Left cardiac atrium (tissue), 4 donors: ENCODE measurements at regions not wholly inside any gene's neighbourhood (a gene's known extent, or its start where the extent isn't known, plus 50 kb on each side); places are given as distances from the start of the nearest gene placed in this dataset.

Source experiments
- ATAC-seq, 2 donors: fragments of 200-7000 bp; cut with Tn5 transposase; one replicate each; pipeline ENCODE4 v1.9.1; 2020; ENCODE audit warnings: mild to moderate bottlenecking in 2 of 2, moderate library complexity in 2 of 2
- DNase-seq: peaks from one replicate; pipeline ENCODE4 v3.0.0-alpha.2; 2020
- intact Hi-C, 2 donors: fragments of 100-400 bp; cut with DNase I; formaldehyde crosslinking; loops; one replicate each; pipeline versions ENCODE4 v1.14.1 to v1.15.1; 2022 to 2023
- donor health status: DM: no; HTN: yes; CAD: no.
- donor health status: DM: no; HTN: yes; CAD: no; lungs with severe emphysema.
- donor health status: DM: yes; HTN: yes; CAD: no.
- donor health status: Dilated cardiomyopathy.

DNA sequence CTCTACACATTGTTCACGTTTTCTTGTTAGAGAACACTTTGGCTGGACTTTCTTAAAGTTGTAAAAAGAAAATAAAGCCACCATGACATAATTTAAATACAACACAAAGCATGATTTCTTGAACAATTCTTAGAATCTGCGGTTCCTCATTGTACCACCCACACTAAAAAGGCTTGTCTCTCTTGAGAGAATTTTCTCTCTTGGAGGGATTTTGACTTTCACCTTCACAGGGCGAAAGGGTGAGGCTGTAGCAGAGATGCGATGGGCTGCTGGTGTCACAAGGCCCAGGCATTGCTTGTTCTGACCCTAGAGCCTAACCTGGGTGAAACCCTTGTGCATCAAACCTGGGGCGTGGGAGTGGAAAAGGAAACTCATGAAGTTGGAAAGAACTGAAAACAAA, 122.7 kb upstream of the RIPOR2 start:
- ATAC-seq (no peak), DNase-seq (no peak)
- intact Hi-C loops, result no loop called here

DNA sequence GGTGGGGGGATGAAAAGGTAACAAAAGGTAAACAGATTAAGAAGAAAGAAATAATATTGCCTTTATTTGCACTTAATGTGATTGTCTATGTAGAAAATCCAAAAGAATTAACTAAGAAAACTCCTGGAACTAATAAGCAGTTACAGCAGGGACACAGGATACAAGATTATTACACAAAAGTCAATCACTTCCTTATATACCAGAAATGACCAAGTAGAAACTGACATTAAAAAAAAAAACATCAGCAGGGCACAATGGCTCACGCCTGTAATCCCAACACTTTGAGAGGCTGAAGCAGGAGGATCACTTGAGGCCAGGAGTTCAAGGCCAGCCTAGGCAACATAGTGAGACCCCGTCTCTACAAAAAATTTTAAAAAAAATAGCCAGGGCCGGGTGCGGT, 123.2 kb upstream of the RIPOR2 start:
- intact Hi-C loops, result no loop called here
- DNase-seq (no peak), ATAC-seq (no peak)

DNA sequence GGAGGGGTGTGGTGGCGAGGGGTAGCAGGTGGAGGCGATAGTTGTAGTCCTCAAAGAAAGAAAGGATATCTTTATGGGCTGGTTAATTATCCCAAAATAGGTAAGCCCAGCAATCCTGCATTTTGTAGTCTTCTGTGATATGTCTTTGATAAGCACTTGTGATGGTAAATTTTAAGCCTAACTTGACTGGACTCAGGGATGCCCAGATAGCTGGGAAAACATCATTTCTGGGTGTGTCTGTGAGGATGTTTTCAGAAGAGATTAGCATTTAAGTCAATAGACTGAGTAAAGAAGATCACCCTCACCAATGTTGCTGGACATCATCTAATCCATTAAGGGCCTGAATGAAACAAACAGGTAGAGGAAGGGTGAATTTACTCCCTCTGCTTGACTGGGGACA, 124.8 kb upstream of the RIPOR2 start:
- intact Hi-C loops, result loop anchor here in 1 of 2 donors (10.0 kb wide), 1 partner anchor 476 kb away; no protein-coding TSS in a partner anchor
- DNase-seq (no peak), ATAC-seq (no peak)

DNA sequence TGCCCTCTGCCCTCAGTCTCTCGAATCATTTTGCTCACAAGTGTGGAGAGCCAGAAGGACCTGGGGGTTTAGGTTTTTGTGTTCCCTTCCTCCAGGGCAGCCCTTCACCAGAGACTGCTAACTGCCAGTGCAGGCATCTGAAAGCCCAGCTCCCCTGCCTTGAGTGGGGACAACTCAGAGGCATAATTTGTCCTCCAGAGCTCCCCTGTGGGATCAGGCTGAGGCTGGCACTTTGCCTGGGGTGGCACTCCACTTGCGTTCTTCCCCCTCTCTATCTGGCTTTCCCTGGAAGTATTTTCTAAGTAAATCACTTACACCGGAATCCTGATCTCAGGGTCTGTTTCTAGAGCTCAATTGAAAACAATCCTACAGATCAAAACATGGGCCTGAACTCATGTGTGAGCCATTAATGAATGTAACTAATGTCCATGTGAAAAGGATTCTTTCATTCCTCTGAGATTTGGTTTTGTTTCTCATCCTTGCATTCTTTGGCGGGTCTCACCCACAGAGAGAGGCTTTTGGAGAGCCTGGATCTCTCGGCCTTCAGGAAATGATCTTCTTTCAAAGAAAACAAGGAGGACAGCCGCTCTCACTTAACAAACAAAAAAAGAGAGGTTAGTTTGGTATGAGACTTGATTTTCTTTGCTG, 125.7 kb upstream of the RIPOR2 start:
- no peak for ATAC-seq
- DNase-seq, result no peak
- intact Hi-C loops, result loop anchor here in 1 of 2 donors (10.0 kb wide), 1 partner anchor 477 kb away; no protein-coding TSS in a partner anchor

DNA sequence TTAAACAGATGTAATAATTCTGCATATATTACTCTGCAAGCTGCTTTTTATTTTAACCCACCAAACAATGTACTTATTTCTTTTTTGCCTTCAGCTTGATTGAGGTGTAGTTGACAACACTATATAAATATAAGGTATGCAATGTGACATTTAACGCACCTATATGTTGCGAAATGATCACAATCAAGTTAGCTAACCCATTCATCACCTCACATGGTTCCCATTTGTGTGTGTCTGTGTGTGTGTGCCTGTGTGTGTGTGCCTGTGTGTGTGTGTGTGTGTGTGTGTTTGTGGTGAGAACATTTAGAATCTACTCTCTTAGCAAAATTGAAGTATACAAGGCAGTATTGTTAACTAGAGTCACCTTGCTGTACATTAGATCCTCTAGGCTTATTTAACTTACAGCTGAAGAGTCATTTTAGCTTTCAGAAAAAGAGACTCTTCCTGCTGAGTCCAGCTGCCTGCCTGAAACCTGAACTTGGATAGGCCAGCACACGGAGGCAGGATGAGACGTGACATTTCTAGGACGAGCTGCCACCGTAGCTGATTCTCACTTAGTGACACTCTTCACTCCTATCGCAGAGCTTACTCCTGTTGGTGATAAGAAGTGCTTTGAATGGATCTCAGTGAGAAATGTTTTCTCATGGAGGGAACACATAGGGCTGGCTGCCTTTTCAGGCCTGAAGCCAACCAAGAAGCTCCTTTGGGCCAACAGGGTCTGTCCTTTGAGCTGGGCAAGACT, 126.5 kb upstream of the RIPOR2 start:
- ATAC-seq, result peak; percentile 27 to 88
- intact Hi-C loops, result loop anchor here in 1 of 2 donors (10.0 kb wide), 1 partner anchor 477 kb away; no protein-coding TSS in a partner anchor
- no peak for DNase-seq

DNA sequence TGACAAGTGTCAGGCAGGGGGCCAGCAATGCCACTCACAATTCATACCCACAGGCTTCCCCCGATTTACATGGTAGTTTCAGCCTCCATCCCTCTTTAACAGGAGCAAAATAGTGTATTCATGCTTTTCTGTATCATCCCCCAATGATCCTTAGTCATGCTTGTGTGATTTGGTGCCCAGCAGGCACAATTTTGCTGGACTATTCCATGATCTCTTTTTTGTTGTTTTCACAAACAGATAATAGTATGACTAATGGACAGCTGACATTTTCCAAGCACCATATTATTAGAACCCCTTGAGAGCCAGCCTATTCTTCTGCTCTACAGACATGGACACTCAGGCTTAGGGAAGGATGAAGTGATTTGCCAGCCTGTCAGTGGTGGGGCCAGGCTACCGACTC, 128.2 kb upstream of the RIPOR2 start:
- ATAC-seq (no peak), DNase-seq (no peak)
- intact Hi-C loops, result loop anchor here in 1 of 2 donors (10.0 kb wide), 1 partner anchor 479 kb away; no protein-coding TSS in a partner anchor

DNA sequence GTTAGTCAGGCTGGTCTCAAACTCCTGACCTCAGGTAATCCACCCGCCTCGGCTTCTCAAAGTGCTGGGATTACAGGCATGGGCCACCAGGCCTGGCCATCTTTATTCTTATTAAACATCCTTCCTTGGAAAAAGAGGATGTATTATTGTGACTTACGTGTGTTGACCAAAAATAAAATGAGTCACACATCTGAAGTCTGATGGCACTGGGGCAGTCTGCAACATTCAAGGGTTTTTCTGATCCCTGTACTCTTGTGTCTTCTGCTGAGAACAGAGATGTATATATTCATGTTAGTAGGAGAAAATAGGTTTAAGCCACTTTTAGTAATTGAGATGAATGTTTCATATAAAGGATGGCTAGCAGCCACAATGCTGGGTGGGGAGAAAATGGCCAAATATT, 129.9 kb upstream of the RIPOR2 start:
- no peak for ATAC-seq
- DNase-seq, result no peak
- intact Hi-C loops, result loop anchor here (5.0 to 10.0 kb wide), 2 partner anchors 213 to 481 kb away; no protein-coding TSS in a partner anchor

DNA sequence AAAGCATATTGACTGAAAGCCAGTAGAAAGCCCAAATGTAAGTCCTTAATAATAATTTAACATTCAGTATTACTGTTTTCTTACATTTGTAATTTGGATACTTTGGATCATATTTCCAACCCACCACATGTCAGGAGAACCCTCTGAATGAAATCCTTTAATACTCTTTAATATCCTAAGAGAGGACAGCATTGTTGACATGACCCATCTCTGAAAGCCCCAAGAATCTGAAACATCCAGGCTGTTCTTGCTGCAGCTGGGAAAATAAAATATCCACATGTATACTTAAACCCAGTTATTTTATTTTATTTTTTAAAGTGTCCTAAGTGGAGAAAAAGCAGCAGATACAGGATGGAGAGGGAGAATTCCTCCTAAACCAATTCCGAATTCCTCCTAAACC, 130.8 kb upstream of the RIPOR2 start:
- intact Hi-C loops, result loop anchor here (5.0 to 10.0 kb wide), 2 partner anchors 214 to 482 kb away; no protein-coding TSS in a partner anchor
- ATAC-seq, result no peak
- no peak for DNase-seq

DNA sequence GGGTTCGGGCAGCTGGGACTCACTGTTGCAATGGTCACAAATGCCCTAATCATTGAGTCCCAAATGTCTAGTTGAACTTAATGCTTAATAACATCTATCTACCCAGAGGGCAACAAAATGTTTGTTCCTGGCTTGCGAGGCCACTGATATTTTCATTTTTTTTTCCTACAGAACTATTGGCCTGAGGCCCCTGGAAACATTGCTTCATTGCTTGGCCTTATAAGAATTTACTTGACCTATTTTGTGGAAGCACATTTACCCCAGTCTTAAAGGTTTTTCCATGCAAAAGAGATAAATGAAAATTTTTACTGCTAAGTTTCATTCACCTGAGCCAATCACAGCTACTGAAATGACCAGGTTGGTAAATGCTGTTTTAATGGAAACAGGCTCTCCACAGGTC, 133.1 kb upstream of the RIPOR2 start:
- DNase-seq (no peak), ATAC-seq (peak in 1 of 2 donors; percentile 34)
- intact Hi-C loops, result loop anchor here (5.0 to 10.0 kb wide), 2 partner anchors 217 to 484 kb away; no protein-coding TSS in a partner anchor

DNA sequence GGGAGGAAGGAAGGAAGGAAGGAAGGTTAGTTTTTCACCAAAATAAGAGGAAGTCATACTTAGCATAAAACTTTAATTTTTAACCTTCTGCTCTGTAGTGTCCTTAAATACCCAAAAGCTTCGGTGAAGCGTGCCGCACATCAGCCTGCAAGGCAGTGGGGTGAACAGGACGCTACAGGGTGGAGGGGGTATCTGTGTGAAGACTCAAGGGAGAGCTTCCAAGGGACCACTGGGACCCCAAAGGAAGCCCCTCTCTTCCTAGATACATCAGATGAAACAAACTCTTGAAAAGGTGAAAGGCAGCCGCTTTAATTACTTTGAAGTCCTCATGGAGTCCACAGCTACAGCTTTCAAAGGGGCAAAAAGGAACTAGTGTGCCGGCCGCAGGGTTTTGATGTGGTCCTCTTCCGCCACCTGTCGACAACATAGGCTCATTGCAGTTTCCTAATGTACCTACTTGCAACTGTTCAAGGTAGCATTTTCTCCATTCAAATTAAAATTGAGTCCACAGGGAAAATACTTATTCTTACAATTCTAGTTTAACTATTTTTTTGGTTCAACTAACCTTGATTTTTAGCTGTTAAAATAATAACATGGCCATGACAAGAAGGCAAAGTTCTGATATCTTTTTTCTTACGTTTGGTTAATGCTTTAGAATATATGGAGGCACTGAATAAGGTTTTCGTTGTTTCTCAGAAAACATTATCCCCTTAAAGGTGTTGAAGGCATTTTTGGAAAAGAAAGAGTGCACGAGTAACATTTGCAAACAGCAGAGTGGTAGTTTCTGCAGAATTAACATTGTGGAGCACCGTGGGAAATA, 135.0 kb upstream of the RIPOR2 start:
- intact Hi-C loops, result loop anchor here in 1 of 2 donors (1.0 kb wide), 1 partner anchor 215 kb away; no protein-coding TSS in a partner anchor
- peak; percentile 80 for DNase-seq
- peak; percentile 68 to 87 for ATAC-seq

DNA sequence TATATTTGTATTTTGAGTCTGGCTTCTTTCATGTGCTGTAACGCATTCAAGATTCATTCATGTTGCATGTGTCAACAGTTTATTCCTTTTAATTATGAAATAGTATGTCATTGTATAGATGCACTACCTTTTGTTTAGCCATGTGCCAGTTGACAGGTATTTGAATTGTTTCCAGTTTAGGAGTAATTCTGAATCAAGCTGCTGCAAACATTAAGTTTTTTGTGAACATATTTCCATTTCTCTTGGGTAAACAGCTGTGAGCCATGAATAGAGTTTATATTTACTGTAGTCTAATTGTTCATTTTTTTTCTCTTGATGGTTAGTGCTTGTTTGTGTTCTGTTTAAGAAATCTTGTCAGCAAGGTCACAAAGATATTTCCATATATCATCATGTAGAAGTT, 142.4 kb upstream of the RIPOR2 start:
- intact Hi-C loops, result no loop called here
- DNase-seq, result no peak
- no peak for ATAC-seq

DNA sequence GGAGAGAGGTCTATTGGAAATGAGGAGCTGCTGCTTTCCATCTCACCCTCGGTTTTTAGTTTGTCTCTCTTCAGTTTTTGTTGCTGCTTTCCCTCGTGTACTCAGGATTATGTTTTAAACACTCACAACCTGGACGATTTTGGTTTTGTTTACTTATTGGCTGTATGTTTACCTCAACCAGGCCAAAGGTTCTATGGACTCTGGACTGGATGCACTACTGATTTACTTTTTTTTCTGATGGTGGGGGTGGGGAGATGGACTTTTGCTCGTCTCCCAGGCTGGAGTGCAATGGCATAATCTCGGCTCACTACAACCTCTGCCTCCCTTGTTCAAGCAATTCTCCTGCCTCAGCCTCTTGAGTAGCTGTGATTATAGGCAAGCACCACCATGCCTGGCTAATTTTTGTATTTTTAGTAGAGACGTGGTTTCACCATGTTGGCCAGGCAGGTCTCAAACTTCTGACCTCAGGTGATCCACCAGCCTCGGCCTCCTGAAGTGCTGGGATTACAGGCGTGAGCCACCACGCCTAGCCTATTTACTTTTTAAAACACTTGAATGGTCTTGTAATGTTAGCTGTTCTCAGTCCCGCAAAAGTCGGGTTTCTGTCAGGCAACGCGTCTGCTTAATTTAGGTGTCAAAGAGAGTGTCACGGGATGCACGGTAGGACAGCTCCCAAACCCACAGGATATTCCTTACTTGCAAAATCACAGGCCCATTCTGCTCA, 148.2 kb upstream of the RIPOR2 start:
- DNase-seq (no peak), ATAC-seq (no peak)
- intact Hi-C loops, result no loop called here

DNA sequence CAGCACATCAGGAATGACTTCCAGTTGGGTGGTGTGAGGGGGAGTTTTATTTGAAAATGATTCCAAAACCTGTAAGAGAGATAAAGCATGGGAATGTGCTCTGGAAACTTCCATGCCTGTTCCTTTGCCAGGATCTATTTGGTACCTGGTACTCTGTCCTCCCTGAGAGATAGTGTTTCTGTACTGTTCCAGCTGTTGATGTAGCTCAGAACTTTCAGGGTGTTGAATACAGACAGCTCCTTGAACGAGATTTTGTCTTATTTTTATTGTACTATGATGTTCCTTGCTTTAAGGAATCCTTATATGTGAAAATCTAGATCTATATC, 148.7 kb upstream of the RIPOR2 start:
- peak; percentile 50 to 84 for ATAC-seq
- intact Hi-C loops, result no loop called here
- DNase-seq, result no peak

DNA sequence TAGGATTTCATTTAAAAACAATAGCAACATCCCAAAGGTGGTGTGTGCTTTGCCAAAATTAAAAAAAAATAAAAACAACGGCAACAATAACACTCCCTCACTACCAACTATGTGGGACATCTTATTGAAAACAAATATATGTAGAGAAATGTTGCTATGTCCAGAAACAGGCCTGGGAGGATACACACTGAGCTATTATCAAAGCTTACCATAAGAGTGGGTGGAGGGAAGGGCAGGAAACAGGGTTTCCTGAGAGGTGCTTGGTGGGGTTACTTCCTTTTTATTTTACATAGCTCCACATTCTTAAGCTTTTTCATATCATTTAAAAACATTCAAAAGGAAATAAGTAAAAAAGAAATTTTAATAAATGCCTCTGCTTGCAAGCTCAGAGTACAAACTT, 150.0 kb upstream of the RIPOR2 start:
- no peak for DNase-seq
- intact Hi-C loops, result no loop called here
- ATAC-seq, result peak; percentile 27 to 40

DNA sequence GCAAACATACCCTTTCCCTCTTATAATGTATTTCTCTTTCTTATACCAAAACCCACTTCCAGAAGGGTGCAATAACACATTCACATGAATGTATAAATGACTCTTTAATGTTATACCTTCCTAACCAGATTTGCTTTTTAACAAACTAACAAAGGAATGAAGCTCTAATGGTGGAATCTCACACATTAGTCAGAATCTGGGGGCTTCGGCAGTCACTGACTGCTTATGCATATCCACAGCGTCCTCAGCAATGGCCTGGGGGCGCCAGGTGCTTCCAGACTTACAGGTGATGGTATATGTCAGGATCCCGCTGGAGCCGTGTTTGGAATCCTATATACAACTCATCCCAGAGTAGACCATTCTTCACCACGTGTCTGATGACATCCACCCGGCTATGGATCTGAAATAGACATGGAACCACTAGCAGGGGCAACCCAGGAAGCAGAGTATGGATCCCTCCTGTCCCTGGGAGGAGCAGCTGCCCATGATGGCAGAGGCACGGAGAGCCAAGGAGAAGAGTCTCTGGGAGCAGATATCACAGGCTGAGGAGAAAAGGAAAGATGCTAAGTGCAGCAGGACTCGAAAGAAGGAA, 150.8 kb upstream of the RIPOR2 start:
- DNase-seq (no peak), ATAC-seq (no peak)
- intact Hi-C loops, result no loop called here

DNA sequence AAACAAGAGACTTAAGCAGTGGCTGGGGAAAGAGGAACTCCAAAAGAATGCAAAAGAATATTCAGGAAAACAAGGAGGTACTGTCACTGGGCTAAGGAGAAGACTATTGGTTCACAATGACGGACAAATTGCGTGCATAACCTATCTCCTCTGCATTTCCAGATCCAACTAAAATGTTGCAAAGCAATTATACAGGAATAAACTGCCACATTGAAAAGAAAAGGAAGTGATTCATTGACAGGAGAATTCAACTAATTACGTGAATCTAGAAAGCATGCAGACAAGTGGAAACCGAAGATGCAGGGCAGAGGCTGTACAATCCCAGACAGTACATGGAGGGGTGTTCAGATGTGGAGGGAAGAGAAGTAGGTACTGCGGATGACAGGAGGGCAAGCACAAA, 152.8 kb upstream of the RIPOR2 start:
- peak; percentile 18 to 38 for ATAC-seq
- DNase-seq, result no peak
- intact Hi-C loops, result no loop called here

DNA sequence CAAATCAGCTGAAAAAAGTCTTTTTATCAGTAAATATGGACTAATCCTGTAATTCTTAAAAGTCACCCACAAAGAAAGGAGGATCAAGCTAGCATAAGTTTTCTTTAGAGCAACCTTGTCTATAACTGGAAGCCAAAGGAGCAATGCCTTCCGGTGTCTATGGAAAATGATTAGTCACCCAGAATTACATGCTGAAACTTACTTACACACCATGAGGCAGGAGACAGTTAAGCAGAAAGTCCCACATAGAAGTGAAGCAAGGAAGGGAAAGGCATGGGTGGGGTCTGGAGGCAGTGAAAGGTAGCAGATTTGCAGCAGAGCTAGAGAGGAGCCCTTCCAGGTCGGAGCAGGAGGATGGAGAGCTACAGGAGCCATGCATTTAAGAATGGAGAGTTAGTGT, 153.7 kb upstream of the RIPOR2 start:
- intact Hi-C loops, result no loop called here
- DNase-seq (no peak), ATAC-seq (peak in 1 of 2 donors; percentile 41)

DNA sequence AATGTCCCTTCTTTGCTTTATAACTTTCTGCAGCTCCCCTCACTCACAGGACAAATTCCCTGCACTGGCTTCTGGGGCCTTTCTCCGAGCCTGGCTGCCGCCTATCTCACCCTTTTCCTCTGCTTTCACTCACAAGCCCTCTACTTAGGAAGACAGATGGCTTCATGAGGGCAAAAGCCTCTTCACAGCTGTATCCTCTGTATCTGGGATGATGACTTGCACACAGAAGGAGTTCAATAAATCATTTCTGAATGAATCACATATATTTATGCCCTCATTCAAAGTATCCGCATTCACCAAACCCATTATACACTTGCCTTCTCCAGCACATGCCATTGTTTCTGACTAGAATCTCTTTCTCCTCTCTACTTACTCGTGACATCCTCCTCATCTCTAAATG, 159.0 kb upstream of the RIPOR2 start:
- DNase-seq (no peak), ATAC-seq (no peak)
- intact Hi-C loops, result no loop called here

DNA sequence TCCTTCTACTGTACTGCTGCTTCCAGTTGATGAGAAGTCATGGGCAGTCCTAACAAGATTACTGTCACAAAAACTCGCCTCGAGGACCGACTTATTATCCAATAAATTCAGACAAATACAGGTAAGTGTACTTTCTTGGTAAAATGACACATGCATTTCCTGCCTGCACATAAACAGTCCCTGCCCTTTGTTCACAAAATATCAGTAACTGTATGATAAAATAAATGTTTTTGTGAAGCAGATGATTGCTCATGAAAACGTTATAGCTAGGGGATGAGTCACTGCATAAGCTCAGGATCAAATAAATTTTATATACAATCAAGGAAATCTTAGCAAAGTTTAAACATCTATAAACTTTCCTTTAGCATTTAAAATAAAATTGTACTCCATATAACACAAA, 164.5 kb upstream of the RIPOR2 start:
- DNase-seq (no peak), ATAC-seq (no peak)
- intact Hi-C loops, result no loop called here
